Activated CD4-positive, alpha-beta T cell treated with anti-CD3 and anti-CD28 coated beads, Interleukin-10, Interleukin-2, amounts not matched to agents 100 ng/mL and 50 ng/mL, durations not matched to agents 16 hours and 8 hours (primary cell): ENCODE measurements at regions not wholly inside any gene's neighbourhood (a gene's known extent, or its start where the extent isn't known, plus 50 kb on each side); places are given as distances from the start of the nearest gene placed in this dataset.
"Not testable (repeated sequence)": the region's sequence is repeated elsewhere in the genome, so short reads cannot be mapped to it uniquely, and the experiment has no call there.

Source experiments
- DNase-seq: peaks from one replicate; pipeline ENCODE4 v3.0.0-alpha.2; 2020

DNA sequence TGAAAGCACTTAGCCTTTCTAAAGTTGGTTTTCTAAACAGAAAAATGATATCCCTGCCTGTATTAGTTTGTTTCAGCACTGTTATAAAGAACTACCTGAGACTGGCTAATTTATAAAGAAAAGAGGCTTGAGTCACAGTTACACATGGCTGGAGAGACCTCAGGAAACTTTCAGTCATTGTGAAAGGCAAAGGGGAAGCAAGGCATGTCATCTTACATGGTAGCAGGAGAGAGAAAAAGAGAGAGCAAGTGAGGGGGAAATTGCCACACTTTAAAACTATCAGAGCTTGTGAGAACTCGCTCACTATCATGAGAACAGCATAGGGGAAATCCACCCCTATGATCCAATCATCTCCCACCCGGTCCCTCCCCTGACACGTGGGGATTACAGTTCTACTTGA is 64.9 kb downstream of the FAM170A start:
- DNase-seq = no peak

DNA sequence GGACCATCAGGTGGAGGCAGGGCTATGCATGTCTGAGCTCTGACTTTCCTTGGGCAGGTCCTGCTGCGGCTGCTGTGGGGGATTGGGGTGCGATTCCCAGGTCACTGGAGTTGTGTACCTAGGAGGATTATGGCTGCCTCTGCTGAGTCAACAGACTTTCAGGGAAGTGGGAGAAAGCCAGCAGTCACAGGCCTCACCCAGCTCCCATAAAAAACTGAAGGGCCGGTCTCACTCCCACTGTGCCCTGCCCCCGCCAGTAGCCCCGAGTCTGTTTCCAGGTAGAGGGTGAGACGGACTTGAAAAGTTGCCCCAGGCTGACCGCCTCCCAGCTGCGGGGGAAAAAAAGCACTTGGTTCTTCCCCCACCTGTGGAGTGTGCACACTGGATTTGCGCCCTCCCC is 76.7 kb downstream of the FAM170A start:
- no peak for DNase-seq

- DNase-seq = no peak
Measured at GRCh38 chr5:119708076-119708790, 78.9 kb downstream of the FAM170A start.

DNA sequence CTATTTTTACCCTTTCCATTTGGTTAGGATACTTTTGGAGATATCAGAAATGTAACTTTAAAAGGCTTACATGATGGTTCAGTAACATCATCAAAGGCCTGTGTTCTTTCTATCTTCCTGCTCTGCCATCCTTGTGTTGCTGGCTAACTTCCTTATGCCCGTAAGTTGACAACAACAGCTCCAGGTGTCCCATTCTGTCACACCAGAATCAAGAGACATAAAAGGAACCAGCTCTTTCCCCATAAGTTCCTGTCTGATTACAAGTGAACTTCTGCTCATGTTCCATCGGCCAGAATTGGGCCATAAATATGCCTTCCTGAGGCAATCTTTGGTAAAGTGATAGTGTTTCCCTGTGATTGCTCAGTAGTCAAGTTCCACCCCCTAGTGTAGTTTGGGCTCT is 92.4 kb downstream of the FAM170A start:
- no peak for DNase-seq

GRCh38 chr5:119725291-119725690 is 95.9 kb downstream of the FAM170A start:
- DNase-seq = not testable (repeated sequence)

DNA sequence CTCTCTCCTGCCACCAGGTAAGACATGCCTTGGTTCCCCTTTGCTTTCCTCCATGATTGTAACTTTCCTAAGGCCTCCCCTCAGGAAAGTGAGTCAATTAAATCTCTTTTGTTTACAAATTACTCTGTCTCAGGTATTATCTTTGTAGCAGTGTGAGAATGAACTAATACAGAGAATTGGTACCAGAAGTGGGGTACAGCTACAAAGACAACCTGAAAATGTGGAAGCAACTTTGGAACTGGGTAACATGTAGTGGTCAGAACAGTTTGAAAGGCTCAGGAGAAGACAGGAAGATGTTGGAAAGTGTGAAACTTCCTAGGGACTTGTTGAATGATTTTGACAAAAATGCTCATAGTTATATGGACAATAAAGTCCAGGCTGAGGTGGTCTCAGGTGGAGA is 97.2 kb downstream of the FAM170A start:
- no peak for DNase-seq

- no peak for DNase-seq
Measured at GRCh38 chr5:119740225-119740624, 110.9 kb downstream of the FAM170A start.

DNA sequence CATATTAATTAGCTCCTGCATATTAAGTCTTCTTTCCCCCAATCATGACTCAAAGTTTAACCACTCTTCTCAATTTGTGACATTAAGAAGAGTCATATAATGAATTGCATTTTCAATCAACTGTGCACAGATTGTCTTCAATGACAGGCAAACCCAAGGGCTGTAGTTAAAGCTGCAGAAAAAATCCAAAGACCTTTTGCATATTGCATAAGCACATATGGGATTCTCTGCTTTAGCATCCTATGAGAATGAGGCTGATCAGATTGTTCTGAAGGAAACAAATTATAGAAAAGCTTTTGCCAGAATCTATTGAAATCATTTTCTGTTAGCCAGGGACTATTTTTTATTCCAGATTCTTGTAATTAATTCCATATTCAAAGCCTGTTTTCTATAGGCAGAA is 112.3 kb downstream of the FAM170A start:
- no peak for DNase-seq

DNA sequence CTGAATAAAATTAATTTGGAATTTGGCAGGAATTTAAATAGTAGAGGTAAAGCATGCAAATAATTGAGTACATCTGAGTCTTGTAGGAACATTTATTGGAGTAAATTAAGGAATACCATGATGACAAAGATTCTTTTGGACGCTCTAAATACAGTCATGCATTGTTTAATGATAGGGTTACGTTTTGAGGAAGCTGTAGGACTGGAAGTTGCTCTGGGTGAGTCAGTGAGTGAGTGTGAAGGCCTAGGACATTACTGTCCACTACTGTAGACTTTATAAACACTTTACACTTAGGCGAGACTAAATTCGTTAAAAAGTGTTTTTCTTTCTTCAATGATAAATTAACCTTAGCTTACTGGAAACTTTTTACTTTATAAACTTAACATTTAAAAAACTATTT is 113.0 kb downstream of the FAM170A start:
- no peak for DNase-seq

DNA sequence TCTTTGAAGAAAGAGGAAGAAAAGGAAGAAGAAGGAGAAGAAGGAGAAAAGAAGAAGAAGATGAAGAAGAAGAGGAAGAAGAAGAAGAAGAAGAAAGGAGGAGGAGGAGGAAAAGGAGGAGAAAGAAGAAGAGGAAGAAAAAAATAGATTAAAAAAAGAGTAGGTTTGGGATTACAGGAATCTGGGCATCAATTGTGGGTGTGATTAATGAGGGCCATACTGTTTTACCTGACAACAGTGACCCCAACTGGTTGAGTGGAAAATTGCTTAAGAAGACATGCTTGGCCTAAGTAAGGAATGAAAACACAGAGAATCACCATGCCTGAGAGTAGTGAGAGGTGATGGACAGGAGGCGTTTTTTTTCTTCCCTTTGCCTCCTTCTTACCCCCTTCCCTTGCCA is 114.6 kb downstream of the FAM170A start:
- peak; percentile 37 for DNase-seq

- no peak for DNase-seq
Measured at GRCh38 chr5:119745976-119746375, 116.6 kb downstream of the FAM170A start.

DNA sequence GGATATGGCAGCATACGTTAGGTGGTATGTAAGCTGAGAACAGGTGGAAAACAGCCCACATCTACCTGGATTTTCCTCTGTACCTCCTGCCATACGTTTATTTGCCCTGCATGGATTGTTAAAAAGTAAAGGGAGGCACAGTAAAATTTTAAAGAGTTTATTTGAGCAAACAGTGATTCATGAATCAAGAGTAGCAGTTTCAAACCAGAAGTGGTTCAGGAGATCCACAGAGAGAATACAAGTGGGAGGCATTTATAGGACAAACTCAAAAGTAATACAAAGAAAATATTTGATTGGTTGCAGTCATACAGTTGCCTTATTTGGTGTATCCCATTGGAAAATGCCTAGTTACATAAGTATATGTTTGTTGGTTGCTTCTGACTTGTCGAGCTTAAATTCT is 117.6 kb downstream of the FAM170A start:
- no peak for DNase-seq

DNA sequence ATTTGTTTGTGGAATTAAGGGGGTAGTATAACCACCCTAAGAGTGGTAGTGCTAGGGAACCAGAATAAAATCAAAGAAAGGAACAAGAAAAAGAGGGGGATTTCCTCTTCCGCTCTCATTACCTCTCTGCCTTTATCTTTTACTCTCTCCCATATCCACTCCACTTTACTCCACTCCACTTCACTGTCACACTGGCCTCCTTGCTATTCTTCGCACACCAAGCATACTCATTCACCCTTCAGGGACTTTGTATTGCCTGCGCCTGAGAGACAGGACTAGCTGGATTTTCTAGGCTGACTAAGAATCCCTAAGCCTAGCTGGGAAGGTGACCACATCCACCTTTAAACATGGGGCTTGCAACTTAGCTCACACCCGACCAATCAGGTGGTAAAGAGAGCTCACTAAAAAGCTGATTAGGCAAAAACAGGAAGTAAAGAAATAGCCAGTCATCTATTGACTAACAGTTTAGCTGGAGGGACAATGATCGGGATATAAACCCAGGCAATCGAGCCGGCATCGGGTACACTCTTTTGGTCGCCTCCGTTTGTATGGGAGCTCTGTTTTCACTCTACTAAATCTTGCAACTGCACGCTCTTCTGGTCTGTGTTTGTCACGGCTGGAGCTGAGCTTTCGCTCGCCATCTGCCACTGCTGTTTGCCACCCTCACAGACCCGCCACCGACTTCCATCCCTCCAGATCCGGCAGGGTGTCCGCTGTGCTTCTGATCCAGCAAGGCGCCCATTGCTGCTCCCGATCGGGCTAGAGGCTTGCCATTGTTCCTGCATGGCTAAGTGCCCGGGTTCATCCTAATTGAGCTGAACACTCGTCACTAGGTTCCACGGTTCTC is 121.8 kb downstream of the FAM170A start:
- DNase-seq = no peak

- DNase-seq = no peak
Measured at GRCh38 chr5:119751734-119752094, 122.4 kb downstream of the FAM170A start.

DNA sequence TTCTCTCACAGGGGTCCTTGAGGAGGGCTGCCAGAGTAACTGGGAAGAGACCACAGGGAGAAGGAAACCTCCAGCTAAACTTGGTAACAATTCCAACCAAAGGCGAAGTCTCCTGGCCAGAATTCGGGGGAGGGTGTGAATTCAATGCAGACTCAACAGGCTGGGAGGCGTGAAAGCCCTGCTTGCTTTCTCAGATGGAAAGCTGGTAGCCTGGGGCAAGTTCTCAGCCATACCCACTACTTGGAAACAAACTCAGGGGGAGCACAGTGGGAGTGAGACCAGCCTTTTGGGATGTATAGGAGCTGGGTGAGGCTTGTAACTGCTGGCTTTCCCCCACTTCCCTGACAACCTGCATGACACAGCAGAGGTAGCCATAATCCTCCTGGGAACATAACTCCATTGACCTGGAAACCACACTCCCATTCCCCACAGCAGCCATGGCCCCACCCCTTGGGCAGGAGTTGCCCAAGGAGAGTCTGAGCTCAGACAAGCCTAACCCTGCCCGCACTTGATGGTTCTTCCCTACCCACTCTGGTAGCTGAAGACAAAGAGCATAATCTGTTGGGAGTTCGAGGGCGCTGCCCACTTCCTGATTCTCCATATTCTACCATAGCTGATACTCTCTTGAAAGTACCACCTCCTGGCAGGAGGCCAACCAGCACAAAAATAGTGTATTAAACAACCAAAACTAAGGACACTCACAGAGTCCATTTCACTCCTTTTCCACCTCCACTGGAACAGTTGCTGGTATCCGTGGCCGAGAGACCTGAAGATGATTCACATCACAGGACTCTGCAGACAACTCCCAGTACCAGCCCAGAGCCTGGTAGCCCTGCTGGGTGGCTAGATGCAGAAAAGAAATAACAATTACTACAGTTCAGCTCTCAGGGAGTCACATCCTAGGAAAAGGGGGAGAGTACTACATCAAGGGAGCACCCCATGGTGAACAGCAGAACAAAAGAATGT is 123.8 kb downstream of the FAM170A start:
- no peak for DNase-seq

- not testable (repeated sequence) for DNase-seq
Measured at GRCh38 chr5:119754825-119755224, 125.5 kb downstream of the FAM170A start.

GRCh38 chr5:119757276-119757675 is 127.9 kb downstream of the FAM170A start:
- no peak for DNase-seq

DNA sequence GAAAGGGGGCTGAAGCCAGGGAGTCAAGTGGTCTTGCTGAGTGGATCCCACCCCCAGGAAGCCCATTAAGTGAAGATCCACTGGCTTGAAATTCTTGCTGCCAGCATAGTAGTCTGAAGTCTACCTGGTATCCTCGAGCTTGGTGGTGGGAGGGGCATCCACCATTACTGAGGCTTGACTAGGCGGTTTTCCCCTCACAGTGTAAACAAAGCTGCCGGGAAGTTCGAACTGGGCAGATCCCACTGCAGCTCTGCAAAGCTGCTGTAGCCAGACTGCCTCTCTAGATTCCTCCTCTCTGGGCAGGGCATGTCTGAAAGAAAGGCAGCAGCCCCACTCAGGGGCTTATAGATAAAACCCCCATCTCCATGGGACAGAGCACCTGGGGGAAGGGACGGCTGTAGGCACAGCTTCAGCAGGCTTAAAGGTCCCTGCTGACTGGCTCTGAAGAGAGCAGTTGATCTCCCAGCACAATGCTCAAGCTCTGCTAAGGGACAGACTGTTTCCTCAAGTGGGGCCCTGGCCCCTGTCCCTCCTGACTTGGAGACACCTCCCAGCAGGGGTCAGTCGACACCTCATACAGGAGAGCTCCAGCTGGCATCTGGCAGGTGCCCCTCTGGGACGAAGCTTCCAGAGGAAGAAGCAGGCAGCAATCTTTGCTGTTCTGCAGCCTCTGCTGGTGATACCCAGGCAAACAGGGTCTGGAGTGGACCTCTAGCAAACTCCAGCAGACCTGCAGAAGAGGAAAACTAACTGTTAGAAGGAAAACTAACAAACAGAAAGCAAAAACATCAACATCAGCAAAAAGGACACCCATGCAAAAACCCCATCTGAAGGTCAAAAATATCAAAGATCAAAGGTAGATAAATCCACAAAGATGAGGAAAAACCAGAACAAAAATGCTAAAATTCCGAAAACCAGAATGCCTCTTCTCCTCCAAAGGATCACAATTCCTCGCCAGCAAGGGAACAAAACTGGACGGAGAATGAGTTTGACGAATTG is 140.6 kb downstream of the FAM170A start:
- not testable (repeated sequence) for DNase-seq

- DNase-seq = not testable (repeated sequence)
Measured at GRCh38 chr5:119780145-119780544, 150.8 kb downstream of the FAM170A start.

DNA sequence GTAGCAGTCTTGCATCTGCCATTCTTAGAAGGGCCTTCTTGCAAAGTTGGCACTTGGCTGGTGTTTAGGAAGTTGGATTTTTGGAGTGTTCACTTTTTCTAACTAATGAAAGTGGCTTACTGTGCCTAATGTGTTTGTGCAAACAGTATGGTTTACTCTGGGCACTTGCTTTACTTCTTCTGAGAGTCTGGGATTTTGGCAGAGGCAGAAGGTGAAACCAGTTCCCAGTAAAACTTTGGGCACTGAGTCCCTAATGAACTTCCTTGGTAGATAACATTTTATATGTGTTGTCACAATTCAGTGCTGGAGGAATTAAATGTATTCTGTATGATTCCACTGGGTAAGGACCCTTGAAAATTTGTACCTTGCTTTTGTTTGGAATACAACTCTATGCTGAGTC is 155.7 kb downstream of the FAM170A start:
- DNase-seq = no peak

GRCh38 chr5:119789406-119790117 is 160.2 kb downstream of the FAM170A start:
- DNase-seq = no peak
